ENCODE measurements at regions not wholly inside any gene's neighbourhood (a gene's known extent, or its start where the extent isn't known, plus 50 kb on each side); places are given as distances from the start of the nearest gene placed in this dataset.
A peak's percentile ranks its signal among the peaks of the same experiment; 100 is the strongest.

DNA sequence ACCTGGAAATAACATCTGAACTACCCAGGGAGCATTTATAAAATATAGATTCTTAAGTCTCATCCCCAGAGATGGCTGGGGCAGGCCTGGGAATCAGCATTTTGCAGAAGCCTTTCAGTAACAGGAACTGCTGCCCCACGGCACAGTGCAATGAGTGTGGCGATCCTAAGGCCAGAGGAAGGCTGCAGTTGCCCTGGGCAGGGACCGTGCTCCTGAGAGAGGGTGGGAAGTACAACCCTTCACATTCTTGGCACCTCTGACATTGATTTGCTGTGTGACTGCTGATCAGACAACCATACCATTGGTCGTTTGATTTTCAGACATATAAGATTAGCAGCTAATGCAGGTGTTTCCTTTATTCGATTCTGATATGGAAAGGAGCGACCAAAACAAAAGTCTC is 233.6 kb downstream of the STIM2 start:
- no peak overlapping the region for H3K9ac ChIP-seq (ENCODE audit: low read depth, low read length)
- H3K27ac ChIP-seq (ENCODE audit: low read depth, low read length): no peak overlapping the region
- H3K4me1 ChIP-seq (ENCODE audit: control insufficient read depth, insufficient read depth, low read length): peaks cover 49% of the 10 kb centered on the region
- no peaks in the 10 kb centered on the region for H3K36me3 ChIP-seq (ENCODE audit: control insufficient read depth, insufficient read depth, low read length)
- peaks cover 5% of the 10 kb centered on the region; the same call in 1 of the 2 replicates for H3K27me3 ChIP-seq (ENCODE audit: control insufficient read depth, insufficient read depth, low read length)
- H3K4me3 ChIP-seq (ENCODE audit: low read depth, low read length): no peak overlapping the region
- no peaks in the 10 kb centered on the region for H3K9me3 ChIP-seq (ENCODE audit: control insufficient read depth, insufficient read depth, low read length)

DNA sequence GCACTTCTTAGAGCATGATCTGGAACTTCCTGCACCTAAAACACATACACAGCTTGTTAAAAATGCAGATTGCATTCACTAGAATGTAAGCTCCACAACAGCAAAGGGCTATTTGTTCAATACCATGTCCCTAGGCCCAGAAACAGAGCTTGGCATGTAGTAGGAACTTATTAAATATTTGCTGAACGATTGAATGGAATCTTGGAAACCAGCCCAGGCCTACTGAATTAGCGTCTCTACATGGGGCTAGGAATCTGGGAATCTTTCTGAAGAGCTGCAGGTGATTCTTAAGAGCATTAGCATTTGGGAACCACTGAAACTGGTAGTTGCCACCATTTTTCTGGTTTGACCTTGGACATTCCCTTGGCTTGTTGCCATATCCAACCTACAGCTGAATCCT is 234.1 kb downstream of the STIM2 start:
- peaks cover 3% of the 10 kb centered on the region; the same call in 1 of the 2 replicates for H3K27me3 ChIP-seq (ENCODE audit: control insufficient read depth, insufficient read depth, low read length)
- H3K27ac ChIP-seq (ENCODE audit: low read depth, low read length): no peak overlapping the region
- no peaks in the 10 kb centered on the region for H3K9me3 ChIP-seq (ENCODE audit: control insufficient read depth, insufficient read depth, low read length)
- no peaks in the 10 kb centered on the region for H3K36me3 ChIP-seq (ENCODE audit: control insufficient read depth, insufficient read depth, low read length)
- peaks cover 43% of the 10 kb centered on the region for H3K4me1 ChIP-seq (ENCODE audit: control insufficient read depth, insufficient read depth, low read length)
- H3K9ac ChIP-seq (ENCODE audit: low read depth, low read length): no peak overlapping the region
- no peak overlapping the region for H3K4me3 ChIP-seq (ENCODE audit: low read depth, low read length)

DNA sequence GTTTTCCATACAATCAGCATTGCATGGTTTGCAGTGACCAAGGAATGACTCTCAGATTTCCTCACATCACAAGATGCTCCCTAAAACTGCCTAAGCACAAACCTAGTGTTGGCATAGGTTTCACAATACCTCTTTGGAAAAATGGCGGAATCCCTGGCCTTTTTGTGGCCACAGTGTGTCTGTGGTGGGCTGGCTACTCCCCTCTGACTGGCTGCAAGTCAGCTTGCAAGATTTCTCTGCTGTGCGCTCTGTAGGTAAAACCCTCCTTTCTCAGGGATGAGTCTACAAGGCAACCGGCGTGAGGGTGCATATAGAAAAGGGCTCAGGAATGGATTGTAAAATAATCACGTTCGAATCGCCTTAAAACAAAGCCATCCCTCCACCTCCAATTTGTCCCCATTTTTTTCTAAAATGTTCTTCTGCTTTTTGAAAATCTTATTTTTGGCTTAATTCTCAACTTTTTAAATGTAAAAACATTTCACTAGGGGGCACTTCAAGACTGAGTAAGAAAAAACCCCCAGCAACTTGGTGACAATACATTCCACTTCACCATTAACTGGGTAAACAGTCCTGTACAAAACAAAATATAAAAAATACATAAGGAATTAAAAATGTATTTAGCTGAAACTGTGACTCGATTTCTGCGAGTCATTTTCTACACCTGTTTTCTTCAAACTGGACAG is 235.6 kb downstream of the STIM2 start:
- Histone ChIP-seq H3K9ac (ENCODE audit: low read depth, low read length) (no peak overlapping the region), H3K36me3 (ENCODE audit: control insufficient read depth, insufficient read depth, low read length) (no peaks in the 10 kb centered on the region), H3K4me1 (ENCODE audit: control insufficient read depth, insufficient read depth, low read length) (peaks cover 28% of the 10 kb centered on the region), H3K27ac (ENCODE audit: low read depth, low read length) (peak overlapping the region; percentile 9), H3K9me3 (ENCODE audit: control insufficient read depth, insufficient read depth, low read length) (no peaks in the 10 kb centered on the region), H3K4me3 (ENCODE audit: low read depth, low read length) (no peak overlapping the region), H3K27me3 (ENCODE audit: control insufficient read depth, insufficient read depth, low read length) (no peaks in the 10 kb centered on the region; the same call in none of the 2 replicates)

DNA sequence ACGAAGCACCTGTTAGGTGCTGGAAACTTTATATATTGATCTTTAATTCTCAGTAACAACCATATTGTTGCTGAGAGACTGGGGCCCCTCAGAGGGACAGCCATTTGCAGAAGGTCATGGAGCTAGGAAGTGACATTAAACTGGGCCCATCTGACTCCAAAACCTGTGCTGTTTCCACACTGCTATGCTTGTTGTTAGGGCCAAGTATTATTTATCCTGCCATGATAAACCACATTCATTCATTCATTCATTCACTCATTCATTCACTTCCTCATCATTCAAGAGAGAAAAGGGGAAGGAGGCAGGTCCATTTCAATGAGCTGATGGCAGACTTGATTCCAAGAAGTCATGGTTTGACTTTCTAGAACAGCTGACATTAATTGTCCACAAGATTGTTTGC is 237.4 kb downstream of the STIM2 start:
- Histone ChIP-seq H3K4me1 (ENCODE audit: control insufficient read depth, insufficient read depth, low read length) (peaks cover 28% of the 10 kb centered on the region), H3K9me3 (ENCODE audit: control insufficient read depth, insufficient read depth, low read length) (no peaks in the 10 kb centered on the region), H3K9ac (ENCODE audit: low read depth, low read length) (no peak overlapping the region), H3K36me3 (ENCODE audit: control insufficient read depth, insufficient read depth, low read length) (no peaks in the 10 kb centered on the region), H3K4me3 (ENCODE audit: low read depth, low read length) (no peak overlapping the region), H3K27me3 (ENCODE audit: control insufficient read depth, insufficient read depth, low read length) (no peaks in the 10 kb centered on the region; the same call in 1 of the 2 replicates), H3K27ac (ENCODE audit: low read depth, low read length) (no peak overlapping the region)

DNA sequence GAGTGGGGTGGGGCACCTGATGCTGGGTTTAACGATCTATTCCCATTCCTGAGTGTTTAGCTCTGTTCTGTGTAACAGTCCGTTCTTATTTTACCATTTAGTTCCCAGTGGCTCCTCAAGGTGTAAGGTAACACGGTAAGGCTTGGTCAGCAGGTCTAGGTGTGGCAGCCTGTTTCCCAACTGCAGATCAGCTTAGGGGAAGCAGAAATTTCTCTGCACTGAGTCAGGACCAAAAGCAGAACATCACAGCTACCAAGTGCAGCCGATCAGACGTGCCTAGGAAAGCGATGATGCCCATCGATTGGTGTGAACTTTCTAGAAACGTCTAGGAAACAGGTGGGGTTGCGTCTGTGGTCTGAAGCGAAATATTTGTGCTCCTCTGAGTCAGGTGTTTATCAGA is 240.1 kb downstream of the STIM2 start:
- Histone ChIP-seq H3K27ac (ENCODE audit: low read depth, low read length) (no peak overlapping the region), H3K4me3 (ENCODE audit: low read depth, low read length) (no peak overlapping the region), H3K9ac (ENCODE audit: low read depth, low read length) (no peak overlapping the region), H3K9me3 (ENCODE audit: control insufficient read depth, insufficient read depth, low read length) (no peaks in the 10 kb centered on the region), H3K27me3 (ENCODE audit: control insufficient read depth, insufficient read depth, low read length) (no peaks in the 10 kb centered on the region; the same call in 1 of the 2 replicates), H3K4me1 (ENCODE audit: control insufficient read depth, insufficient read depth, low read length) (peaks cover 21% of the 10 kb centered on the region), H3K36me3 (ENCODE audit: control insufficient read depth, insufficient read depth, low read length) (no peaks in the 10 kb centered on the region)

DNA sequence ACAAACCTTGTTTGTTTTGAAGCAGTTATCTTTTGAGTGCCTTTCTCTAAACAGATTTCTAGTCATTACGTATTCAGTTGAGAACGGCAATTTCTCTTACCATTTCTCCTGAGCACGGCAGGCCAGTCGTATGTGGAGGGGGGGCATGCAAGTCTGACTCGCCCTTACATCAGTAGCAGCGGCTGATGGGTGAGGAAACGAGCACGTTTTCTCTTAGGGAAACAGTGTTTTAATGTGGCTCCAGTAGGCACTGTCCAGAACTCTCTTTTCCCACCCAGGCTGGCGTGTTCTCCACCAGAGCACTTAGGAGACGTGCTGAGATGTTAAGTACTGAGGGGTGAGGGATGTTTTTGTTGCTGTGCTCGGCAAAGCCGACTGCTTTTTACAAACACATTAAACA is 240.5 kb downstream of the STIM2 start:
- H3K27me3 ChIP-seq (ENCODE audit: control insufficient read depth, insufficient read depth, low read length): no peaks in the 10 kb centered on the region; the same call in 1 of the 2 replicates
- no peaks in the 10 kb centered on the region for H3K9me3 ChIP-seq (ENCODE audit: control insufficient read depth, insufficient read depth, low read length)
- no peaks in the 10 kb centered on the region for H3K36me3 ChIP-seq (ENCODE audit: control insufficient read depth, insufficient read depth, low read length)
- H3K9ac ChIP-seq (ENCODE audit: low read depth, low read length): no peak overlapping the region
- H3K4me3 ChIP-seq (ENCODE audit: low read depth, low read length): no peak overlapping the region
- no peak overlapping the region for H3K27ac ChIP-seq (ENCODE audit: low read depth, low read length)
- H3K4me1 ChIP-seq (ENCODE audit: control insufficient read depth, insufficient read depth, low read length): peaks cover 17% of the 10 kb centered on the region

DNA sequence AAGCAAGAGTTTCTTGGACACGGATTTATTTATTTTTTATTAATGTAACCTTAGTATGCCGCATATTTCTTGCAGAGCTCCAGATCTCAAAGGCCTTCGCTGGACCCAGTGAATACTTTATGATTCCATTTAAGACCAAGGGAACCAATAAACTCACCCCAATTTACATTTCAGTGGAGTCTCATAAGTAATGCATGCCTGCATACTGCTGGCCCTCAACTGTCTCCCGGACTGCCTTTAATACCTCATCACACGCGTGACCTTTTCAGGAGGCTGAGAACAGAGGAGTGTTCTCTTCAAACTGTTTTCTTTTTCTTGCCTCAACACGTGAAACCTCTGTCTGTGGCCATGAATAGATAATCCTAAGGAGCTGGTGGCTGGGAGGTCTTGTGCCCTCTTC is 240.9 kb downstream of the STIM2 start:
- Histone ChIP-seq H3K9ac (ENCODE audit: low read depth, low read length) (no peak overlapping the region), H3K4me1 (ENCODE audit: control insufficient read depth, insufficient read depth, low read length) (peaks cover 12% of the 10 kb centered on the region; the same call in 1 of the 2 replicates), H3K27me3 (ENCODE audit: control insufficient read depth, insufficient read depth, low read length) (no peaks in the 10 kb centered on the region; the same call in 1 of the 2 replicates), H3K27ac (ENCODE audit: low read depth, low read length) (no peak overlapping the region), H3K4me3 (ENCODE audit: low read depth, low read length) (no peak overlapping the region), H3K9me3 (ENCODE audit: control insufficient read depth, insufficient read depth, low read length) (no peaks in the 10 kb centered on the region), H3K36me3 (ENCODE audit: control insufficient read depth, insufficient read depth, low read length) (no peaks in the 10 kb centered on the region)

DNA sequence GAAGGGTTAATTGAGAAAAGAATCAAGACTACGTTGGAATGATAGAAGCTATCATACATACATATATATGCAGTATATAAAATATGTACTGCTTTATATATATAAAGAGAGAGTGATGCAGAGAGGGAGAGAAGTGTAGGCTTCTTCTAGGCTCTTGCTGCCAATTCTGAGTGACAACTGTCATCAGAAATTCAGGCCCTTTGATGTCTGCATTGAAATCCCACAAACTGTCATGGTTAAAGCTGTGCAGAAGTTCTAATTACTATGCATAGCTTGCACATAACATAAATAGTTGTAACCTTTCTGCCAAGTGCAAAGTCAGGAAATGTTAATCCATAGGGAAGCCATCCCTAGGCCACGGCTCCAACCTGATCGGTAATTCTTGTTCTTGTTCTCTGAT is 251.0 kb downstream of the STIM2 start:
- H3K36me3 ChIP-seq (ENCODE audit: control insufficient read depth, insufficient read depth, low read length): no peaks in the 10 kb centered on the region
- peaks cover 9% of the 10 kb centered on the region for H3K4me1 ChIP-seq (ENCODE audit: control insufficient read depth, insufficient read depth, low read length)
- no peaks in the 10 kb centered on the region for H3K27me3 ChIP-seq (ENCODE audit: control insufficient read depth, insufficient read depth, low read length)
- H3K27ac ChIP-seq (ENCODE audit: low read depth, low read length): no peak overlapping the region
- no peak overlapping the region for H3K9ac ChIP-seq (ENCODE audit: low read depth, low read length)
- H3K9me3 ChIP-seq (ENCODE audit: control insufficient read depth, insufficient read depth, low read length): no peaks in the 10 kb centered on the region
- no peak overlapping the region for H3K4me3 ChIP-seq (ENCODE audit: low read depth, low read length)

DNA sequence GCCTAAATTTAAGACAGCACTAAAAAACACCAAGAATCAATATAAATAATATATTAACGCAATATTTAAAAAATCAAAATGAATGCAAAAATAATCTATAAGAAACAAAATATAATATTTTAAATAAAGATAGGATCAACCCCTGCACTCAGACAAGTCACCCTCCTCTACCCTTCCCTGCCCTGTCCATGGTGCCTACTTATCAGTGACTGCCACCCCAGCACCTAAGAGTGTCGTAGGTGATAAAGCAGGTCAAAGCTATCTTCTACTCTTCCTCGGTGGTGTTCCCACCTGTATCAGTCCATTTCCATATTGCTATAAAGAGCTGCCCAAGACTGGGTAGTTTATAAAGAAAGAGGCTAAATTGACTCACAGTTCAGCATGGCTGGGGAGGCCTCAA is 251.9 kb downstream of the STIM2 start:
- Histone ChIP-seq H3K4me3 (ENCODE audit: low read depth, low read length) (no peak overlapping the region), H3K4me1 (ENCODE audit: control insufficient read depth, insufficient read depth, low read length) (peaks cover 9% of the 10 kb centered on the region), H3K9ac (ENCODE audit: low read depth, low read length) (no peak overlapping the region), H3K36me3 (ENCODE audit: control insufficient read depth, insufficient read depth, low read length) (no peaks in the 10 kb centered on the region), H3K27me3 (ENCODE audit: control insufficient read depth, insufficient read depth, low read length) (no peaks in the 10 kb centered on the region), H3K9me3 (ENCODE audit: control insufficient read depth, insufficient read depth, low read length) (no peaks in the 10 kb centered on the region), H3K27ac (ENCODE audit: low read depth, low read length) (no peak overlapping the region)

DNA sequence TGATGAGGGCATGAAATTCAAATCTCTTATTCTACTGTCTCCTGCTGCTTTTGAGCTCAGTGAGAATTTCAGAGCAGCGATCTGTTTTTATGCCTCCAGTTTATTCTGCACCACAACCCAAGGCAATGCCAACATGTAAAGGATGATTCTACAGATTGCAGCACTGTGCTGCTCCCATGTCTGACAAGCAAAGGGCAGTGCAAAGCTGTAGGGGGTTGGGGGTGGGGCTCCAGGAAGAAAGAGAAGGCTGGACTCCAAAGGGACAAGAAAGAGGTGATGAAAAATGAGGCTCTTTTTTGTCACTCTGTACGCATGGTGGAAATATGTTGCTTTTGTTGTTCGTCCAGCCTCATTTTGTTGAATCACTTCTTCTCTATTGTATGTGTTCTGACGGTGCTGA is 254.6 kb downstream of the STIM2 start:
- peaks cover 9% of the 10 kb centered on the region for H3K4me1 ChIP-seq (ENCODE audit: control insufficient read depth, insufficient read depth, low read length)
- no peak overlapping the region for H3K4me3 ChIP-seq (ENCODE audit: low read depth, low read length)
- no peaks in the 10 kb centered on the region for H3K9me3 ChIP-seq (ENCODE audit: control insufficient read depth, insufficient read depth, low read length)
- H3K27ac ChIP-seq (ENCODE audit: low read depth, low read length): no peak overlapping the region
- H3K27me3 ChIP-seq (ENCODE audit: control insufficient read depth, insufficient read depth, low read length): no peaks in the 10 kb centered on the region
- H3K9ac ChIP-seq (ENCODE audit: low read depth, low read length): no peak overlapping the region
- no peaks in the 10 kb centered on the region for H3K36me3 ChIP-seq (ENCODE audit: control insufficient read depth, insufficient read depth, low read length)

DNA sequence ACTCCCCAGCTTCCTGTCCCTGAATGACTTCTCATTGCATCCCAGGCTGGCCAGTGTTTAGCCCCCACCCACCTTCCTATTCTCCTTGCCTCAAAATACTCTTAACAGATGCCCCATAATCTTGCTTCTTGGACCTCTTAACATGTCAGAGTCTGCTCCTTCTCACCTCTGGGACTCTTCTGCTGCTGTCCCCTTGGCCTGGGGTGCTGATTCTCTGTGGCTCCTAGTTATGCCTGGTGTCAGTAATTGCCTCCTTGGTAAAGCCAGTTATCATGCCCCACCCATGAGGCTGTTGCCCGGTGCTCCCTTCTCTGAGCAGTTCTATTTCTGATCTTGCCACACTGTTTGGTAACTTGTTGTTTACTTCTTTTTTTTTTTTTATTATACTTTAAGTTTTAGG is 256.8 kb downstream of the STIM2 start:
- H3K36me3 ChIP-seq (ENCODE audit: control insufficient read depth, insufficient read depth, low read length): no peaks in the 10 kb centered on the region
- H3K9ac ChIP-seq (ENCODE audit: low read depth, low read length): no peak overlapping the region
- peaks cover 25% of the 10 kb centered on the region for H3K4me1 ChIP-seq (ENCODE audit: control insufficient read depth, insufficient read depth, low read length)
- H3K4me3 ChIP-seq (ENCODE audit: low read depth, low read length): no peak overlapping the region
- H3K27ac ChIP-seq (ENCODE audit: low read depth, low read length): no peak overlapping the region
- no peaks in the 10 kb centered on the region for H3K27me3 ChIP-seq (ENCODE audit: control insufficient read depth, insufficient read depth, low read length)
- no peaks in the 10 kb centered on the region for H3K9me3 ChIP-seq (ENCODE audit: control insufficient read depth, insufficient read depth, low read length)

Measured in HUES48 (cell line).